ENCODE measurements at regions not wholly inside any gene's neighbourhood (a gene's known extent, or its start where the extent isn't known, plus 50 kb on each side); places are given as distances from the start of the nearest gene placed in this dataset.

DNA sequence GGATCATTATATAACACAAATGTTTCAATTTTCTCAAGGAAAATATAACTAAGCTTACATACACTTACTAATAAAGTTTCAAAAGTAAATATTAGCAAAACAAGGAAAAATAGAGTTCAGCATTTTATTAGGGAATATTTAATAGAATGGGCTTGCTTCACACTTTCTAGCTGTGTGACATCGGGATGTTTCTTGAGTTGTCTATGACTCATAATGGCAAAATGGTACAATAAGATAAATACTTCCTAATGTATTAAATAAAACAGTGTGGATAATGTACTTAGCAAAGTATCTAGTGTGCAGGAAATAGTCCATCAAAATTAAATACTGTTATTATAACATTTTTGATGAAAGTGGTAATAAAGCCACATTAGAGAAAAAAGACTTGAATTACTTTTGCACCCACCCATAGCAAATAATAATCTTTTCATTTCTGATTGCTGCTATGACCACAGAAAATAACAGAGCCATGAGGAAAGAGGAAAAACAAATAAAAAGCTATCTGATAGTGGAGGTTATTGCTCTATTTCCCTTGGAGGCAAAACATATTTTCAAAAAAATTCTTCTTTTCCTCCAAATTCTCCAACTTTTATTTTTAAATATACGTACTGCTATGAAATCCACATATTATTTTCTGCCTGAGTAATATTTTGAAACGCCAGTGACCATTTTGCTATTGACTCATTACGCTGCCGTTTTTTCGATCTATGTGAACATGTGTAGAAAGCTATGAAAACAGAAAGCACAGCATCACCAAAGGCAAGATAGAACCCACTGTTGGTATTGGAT lies 272.9 kb upstream of the KLF6 start:
- no peak for DNase-seq (ENCODE audit: low read depth)
- no peak overlapping the region for H3K4me3 ChIP-seq (ENCODE audit: low read depth, low read length)
- TF ChIP-seq CTCF (conservative IDR thresholded peaks at IDR 0.05; ENCODE audit: low read depth, low read length) = no peak

GRCh38 chr10:4057021-4057420 lies 272.0 kb upstream of the KLF6 start:
- H3K4me3 ChIP-seq (ENCODE audit: low read depth, low read length) = no peak overlapping the region
- no peak for DNase-seq (ENCODE audit: low read depth)
- TF ChIP-seq CTCF (conservative IDR thresholded peaks at IDR 0.05; ENCODE audit: low read depth, low read length) = no peak

GRCh38 chr10:4054656-4055435 lies 269.8 kb upstream of the KLF6 start:
- no peak for DNase-seq (ENCODE audit: low read depth)
- H3K4me3 ChIP-seq (ENCODE audit: low read depth, low read length) = no peak overlapping the region
- no peak for TF ChIP-seq CTCF (conservative IDR thresholded peaks at IDR 0.05; ENCODE audit: low read depth, low read length)

DNA sequence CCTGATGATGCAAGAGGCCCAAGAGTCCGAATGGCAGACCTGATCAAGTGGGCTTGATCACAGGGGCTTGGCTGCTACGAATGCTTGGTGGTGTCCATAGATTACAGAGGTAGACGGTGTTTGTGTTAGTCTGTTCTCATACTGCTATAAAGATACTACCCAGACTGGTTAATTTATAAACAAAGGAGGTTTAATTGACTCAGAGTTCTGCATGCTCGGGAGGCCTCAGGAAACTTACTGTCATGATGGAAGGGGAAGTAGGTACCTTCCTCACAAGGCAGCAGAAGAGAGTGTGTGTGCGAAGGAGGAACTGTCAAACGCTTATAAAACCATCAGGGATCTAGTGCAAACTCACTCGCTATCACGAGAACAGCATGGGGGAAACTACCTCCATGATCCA lies 268.9 kb upstream of the KLF6 start:
- no peak overlapping the region for H3K4me3 ChIP-seq (ENCODE audit: low read depth, low read length)
- no peak for TF ChIP-seq CTCF (conservative IDR thresholded peaks at IDR 0.05; ENCODE audit: low read depth, low read length)
- no peak for DNase-seq (ENCODE audit: low read depth)

- H3K4me3 ChIP-seq (ENCODE audit: low read depth, low read length) = no peak overlapping the region
- no peak for DNase-seq (ENCODE audit: low read depth)
- no peak for TF ChIP-seq CTCF (conservative IDR thresholded peaks at IDR 0.05; ENCODE audit: low read depth, low read length)
Measured at GRCh38 chr10:4051641-4052151, 266.7 kb upstream of the KLF6 start.

DNA sequence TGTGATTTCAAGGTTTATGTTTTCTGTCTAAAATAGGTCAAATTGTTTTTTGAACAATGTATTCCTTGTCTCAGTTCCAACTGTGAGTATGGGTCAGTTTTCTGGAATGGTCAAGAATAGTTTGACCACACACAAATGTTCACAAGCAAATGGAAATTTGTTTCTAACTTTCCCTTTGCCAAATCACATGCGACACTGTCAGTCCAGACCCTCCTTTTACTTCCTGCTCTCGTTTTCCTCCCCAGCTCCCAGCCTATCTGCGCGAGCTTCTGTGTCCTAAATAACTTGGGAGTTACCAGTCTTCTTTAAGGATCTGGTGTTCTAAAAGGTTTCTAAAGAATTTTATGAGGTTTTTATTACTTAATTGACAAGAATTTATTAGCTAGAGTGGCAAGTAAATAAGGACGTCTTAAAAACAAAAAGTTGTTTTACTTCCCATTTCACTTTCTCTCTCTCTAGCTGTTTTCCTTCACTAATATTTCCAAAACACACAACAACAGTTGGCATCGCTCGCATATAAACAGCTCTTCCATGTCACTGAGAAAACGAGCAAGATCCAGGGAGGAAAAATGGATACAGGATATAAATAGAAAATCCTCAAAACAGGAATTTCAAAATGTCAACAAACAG lies 266.1 kb upstream of the KLF6 start:
- no peak for DNase-seq (ENCODE audit: low read depth)
- TF ChIP-seq CTCF (conservative IDR thresholded peaks at IDR 0.05; ENCODE audit: low read depth, low read length) = no peak
- no peak overlapping the region for H3K4me3 ChIP-seq (ENCODE audit: low read depth, low read length)
